Neutrophil (primary cell): ENCODE measurements at regions not wholly inside any gene's neighbourhood (a gene's known extent, or its start where the extent isn't known, plus 50 kb on each side); places are given as distances from the start of the nearest gene placed in this dataset.

Source experiments
- H3K27ac ChIP-seq: fragments of 200-600 bp; sonication (generic); 2 replicates; pipeline ENCODE4 v1.5.1; 2016; ENCODE audit warnings: mild to moderate bottlenecking, moderate library complexity
- H3K27me3 ChIP-seq: fragments of 200-600 bp; sonication (generic); 2 replicates; pipeline ENCODE4 v1.6.0; 2016; ENCODE audit warnings: mild to moderate bottlenecking
- H3K36me3 ChIP-seq: fragments of 200-600 bp; sonication (generic); 2 replicates; pipeline ENCODE4 v1.5.1; 2017
- H3K4me1 ChIP-seq, 2 experiments: fragments of 200-600 bp in 1 of 2; sonication (generic) in 1 of 2; 1 replicate in 1 of 2; 2 replicates in 1 of 2; pipeline versions ENCODE4 v1.5.1 to v1.6.1; 2013 to 2016; ENCODE audit warnings: low read depth in 1 of 2, low read length in 1 of 2, mild to moderate bottlenecking in 1 of 2, moderate library complexity in 1 of 2; ENCODE audit not compliant: control insufficient read depth in 1 of 2, insufficient read depth in 1 of 2
- H3K4me3 ChIP-seq, 2 experiments: fragments of 200-600 bp in 1 of 2; sonication (generic) in 1 of 2; 1 replicate in 1 of 2; 2 replicates in 1 of 2; pipeline ENCODE4 v1.5.1; 2013 to 2016; ENCODE audit warnings: low read depth in 1 of 2, low read length in 1 of 2, mild to moderate bottlenecking in 1 of 2, moderate library complexity in 1 of 2
- H3K9me3 ChIP-seq: fragments of 200-600 bp; sonication (generic); 2 replicates; pipeline ENCODE4 v1.5.1; 2016
- CTCF ChIP-seq: fragments of 200-600 bp; sonication (generic); IDR thresholded peaks from 2 replicates; pipeline ENCODE4 v1.5.1; 2016; ENCODE audit warnings: antibody characterized with exemption

GRCh38 chr13:78317030-78317429 is 286.3 kb downstream of the POU4F1 start:
- TF ChIP-seq CTCF, result no peak
- Histone ChIP-seq H3K27me3 (no peaks in the 10 kb centered on the region), H3K27ac (no peak overlapping the region), H3K9me3 (no peaks in the 10 kb centered on the region), H3K4me1 (no peaks in the 10 kb centered on the region), H3K4me3 (no peak overlapping the region), H3K36me3 (no peaks in the 10 kb centered on the region)

- no peaks in the 10 kb centered on the region for H3K9me3 ChIP-seq
- TF ChIP-seq CTCF, result no peak
Measured at GRCh38 chr13:78309497-78310180, 293.7 kb downstream of the POU4F1 start.

GRCh38 chr13:78306519-78307206 is 296.7 kb downstream of the POU4F1 start:
- Histone ChIP-seq H3K27me3 (no peaks in the 10 kb centered on the region), H3K27ac (no peak overlapping the region), H3K4me3 (no peak overlapping the region), H3K9me3 (no peaks in the 10 kb centered on the region), H3K4me1 (no peaks in the 10 kb centered on the region), H3K36me3 (no peaks in the 10 kb centered on the region)
- no peak for TF ChIP-seq CTCF

More at GRCh38 chr13:78309497-78310180, 293.7 kb downstream of the POU4F1 start:
- Histone ChIP-seq H3K4me1 (no peaks in the 10 kb centered on the region), H3K4me3 (no peak overlapping the region), H3K36me3 (no peaks in the 10 kb centered on the region), H3K27me3 (no peaks in the 10 kb centered on the region), H3K27ac (no peak overlapping the region)

GRCh38 chr13:78305171-78305570 is 298.2 kb downstream of the POU4F1 start:
- Histone ChIP-seq H3K27ac (no peak overlapping the region), H3K27me3 (peaks cover 6% of the 10 kb centered on the region), H3K4me1 (no peaks in the 10 kb centered on the region), H3K4me3 (no peak overlapping the region), H3K36me3 (no peaks in the 10 kb centered on the region), H3K9me3 (no peaks in the 10 kb centered on the region)
- no peak for TF ChIP-seq CTCF

- Histone ChIP-seq H3K27me3 (peaks cover 6% of the 10 kb centered on the region), H3K4me1 (no peaks in the 10 kb centered on the region), H3K9me3 (no peaks in the 10 kb centered on the region), H3K4me3 (no peak overlapping the region), H3K36me3 (no peaks in the 10 kb centered on the region), H3K27ac (no peak overlapping the region)
- no peak for TF ChIP-seq CTCF
Measured at GRCh38 chr13:78299832-78300623, 303.3 kb downstream of the POU4F1 start.
